ENCODE measurements at regions not wholly inside any gene's neighbourhood (a gene's known extent, or its start where the extent isn't known, plus 50 kb on each side); places are given as distances from the start of the nearest gene placed in this dataset.

DNA sequence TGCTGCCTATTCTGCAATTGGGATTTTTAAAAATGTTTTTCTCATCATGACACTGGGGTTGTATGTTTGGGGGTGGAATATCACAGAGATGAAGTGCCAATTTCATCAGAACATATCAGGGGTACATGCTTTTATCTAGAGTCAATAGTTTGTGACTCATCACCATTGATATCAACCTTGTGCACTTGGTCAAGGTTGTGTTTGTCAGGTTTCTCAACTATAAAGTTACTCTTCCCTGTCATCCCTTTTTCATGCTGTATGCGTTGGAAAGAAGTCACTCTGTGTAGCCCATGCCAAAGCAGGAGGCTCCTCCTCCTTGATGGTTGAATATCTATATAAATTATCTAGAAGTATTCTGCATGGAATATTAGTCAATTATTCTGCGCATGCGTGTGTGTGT is 145.4 kb upstream of the TSHZ2 start:
- TF ChIP-seq, protein P1, sequence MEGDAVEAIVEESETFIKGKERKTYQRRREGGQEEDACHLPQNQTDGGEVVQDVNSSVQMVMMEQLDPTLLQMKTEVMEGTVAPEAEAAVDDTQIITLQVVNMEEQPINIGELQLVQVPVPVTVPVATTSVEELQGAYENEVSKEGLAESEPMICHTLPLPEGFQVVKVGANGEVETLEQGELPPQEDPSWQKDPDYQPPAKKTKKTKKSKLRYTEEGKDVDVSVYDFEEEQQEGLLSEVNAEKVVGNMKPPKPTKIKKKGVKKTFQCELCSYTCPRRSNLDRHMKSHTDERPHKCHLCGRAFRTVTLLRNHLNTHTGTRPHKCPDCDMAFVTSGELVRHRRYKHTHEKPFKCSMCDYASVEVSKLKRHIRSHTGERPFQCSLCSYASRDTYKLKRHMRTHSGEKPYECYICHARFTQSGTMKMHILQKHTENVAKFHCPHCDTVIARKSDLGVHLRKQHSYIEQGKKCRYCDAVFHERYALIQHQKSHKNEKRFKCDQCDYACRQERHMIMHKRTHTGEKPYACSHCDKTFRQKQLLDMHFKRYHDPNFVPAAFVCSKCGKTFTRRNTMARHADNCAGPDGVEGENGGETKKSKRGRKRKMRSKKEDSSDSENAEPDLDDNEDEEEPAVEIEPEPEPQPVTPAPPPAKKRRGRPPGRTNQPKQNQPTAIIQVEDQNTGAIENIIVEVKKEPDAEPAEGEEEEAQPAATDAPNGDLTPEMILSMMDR (IDR thresholded peaks at IDR 0.05; ENCODE audit: borderline replicate concordance, extremely low read depth, low read length, poor library complexity, severe bottlenecking), result no peak
- TF ChIP-seq EZH2 (IDR thresholded peaks at IDR 0.05; ENCODE audit: borderline replicate concordance, low read depth, low read length, severe bottlenecking), result no peak
